Neutrophil (primary cell): ENCODE measurements at regions not wholly inside any gene's neighbourhood (a gene's known extent, or its start where the extent isn't known, plus 50 kb on each side); places are given as distances from the start of the nearest gene placed in this dataset.

Source experiments
- H3K27ac ChIP-seq: fragments of 200-600 bp; sonication (generic); 2 replicates; pipeline ENCODE4 v1.5.1; 2016; ENCODE audit warnings: mild to moderate bottlenecking, moderate library complexity
- H3K27me3 ChIP-seq: fragments of 200-600 bp; sonication (generic); 2 replicates; pipeline ENCODE4 v1.6.0; 2016; ENCODE audit warnings: mild to moderate bottlenecking
- H3K36me3 ChIP-seq: fragments of 200-600 bp; sonication (generic); 2 replicates; pipeline ENCODE4 v1.5.1; 2017
- H3K4me1 ChIP-seq, 2 experiments: fragments of 200-600 bp in 1 of 2; sonication (generic) in 1 of 2; 1 replicate in 1 of 2; 2 replicates in 1 of 2; pipeline versions ENCODE4 v1.5.1 to v1.6.1; 2013 to 2016; ENCODE audit warnings: low read depth in 1 of 2, low read length in 1 of 2, mild to moderate bottlenecking in 1 of 2, moderate library complexity in 1 of 2; ENCODE audit not compliant: control insufficient read depth in 1 of 2, insufficient read depth in 1 of 2
- H3K4me3 ChIP-seq, 2 experiments: fragments of 200-600 bp in 1 of 2; sonication (generic) in 1 of 2; 1 replicate in 1 of 2; 2 replicates in 1 of 2; pipeline ENCODE4 v1.5.1; 2013 to 2016; ENCODE audit warnings: low read depth in 1 of 2, low read length in 1 of 2, mild to moderate bottlenecking in 1 of 2, moderate library complexity in 1 of 2
- H3K9me3 ChIP-seq: fragments of 200-600 bp; sonication (generic); 2 replicates; pipeline ENCODE4 v1.5.1; 2016
- CTCF ChIP-seq: fragments of 200-600 bp; sonication (generic); IDR thresholded peaks from 2 replicates; pipeline ENCODE4 v1.5.1; 2016; ENCODE audit warnings: antibody characterized with exemption

DNA sequence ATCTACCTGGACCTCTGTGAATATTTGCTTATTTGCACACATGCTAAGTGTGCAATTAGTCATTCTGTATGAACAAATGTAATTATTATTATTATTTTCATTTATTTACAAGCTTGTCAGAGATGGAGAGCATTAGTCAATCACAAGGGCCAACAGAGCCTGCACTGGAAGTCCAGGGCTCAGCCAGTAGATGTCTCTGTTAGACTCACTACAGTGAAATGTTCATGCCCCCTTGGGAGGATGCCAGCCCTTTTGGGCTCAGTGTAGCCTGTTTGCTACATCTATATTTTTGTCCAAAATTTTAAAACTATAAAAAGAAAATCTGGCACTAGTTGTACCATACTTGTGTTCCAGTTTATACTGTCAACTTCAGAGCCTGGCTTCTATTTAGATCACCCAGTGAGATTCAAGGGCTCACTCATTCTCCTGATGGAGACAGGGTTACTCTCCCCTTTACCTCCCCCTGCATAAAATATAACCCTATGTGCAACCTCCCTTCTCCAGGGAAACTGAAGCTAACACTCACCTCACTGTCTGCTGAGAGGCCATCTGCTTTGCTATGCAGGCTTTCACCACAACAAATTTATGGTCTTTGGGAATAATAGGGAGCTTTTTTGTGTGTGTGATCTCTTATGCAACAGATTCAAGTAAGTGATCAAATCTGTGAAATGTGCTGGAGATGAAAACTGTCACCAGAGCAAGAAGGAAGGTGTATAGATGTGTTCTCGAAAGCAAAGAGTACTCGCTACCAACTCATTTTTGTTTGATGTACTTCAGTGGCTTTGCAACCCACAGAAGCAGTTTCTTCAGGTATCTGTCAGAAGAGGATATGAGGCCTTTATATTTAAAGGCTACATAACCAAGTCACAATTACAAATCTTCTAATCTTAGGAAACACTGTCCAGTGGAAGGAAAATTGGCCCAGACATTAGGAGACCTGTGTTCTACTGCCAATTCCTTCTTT, 99.9 kb upstream of the TLE4 start:
- Histone ChIP-seq H3K27ac (no peak overlapping the region), H3K4me3 (no peak overlapping the region), H3K9me3 (no peaks in the 10 kb centered on the region), H3K27me3 (no peaks in the 10 kb centered on the region), H3K4me1 (no peaks in the 10 kb centered on the region), H3K36me3 (no peaks in the 10 kb centered on the region)
- TF ChIP-seq CTCF: no peak

- no peak overlapping the region for H3K4me3 ChIP-seq
- H3K27me3 ChIP-seq: no peaks in the 10 kb centered on the region
- no peak overlapping the region for H3K27ac ChIP-seq
- no peak for TF ChIP-seq CTCF
- H3K9me3 ChIP-seq: no peaks in the 10 kb centered on the region
- no peaks in the 10 kb centered on the region for H3K36me3 ChIP-seq
- no peaks in the 10 kb centered on the region for H3K4me1 ChIP-seq
Measured at GRCh38 chr9:79473704-79474103, 98.1 kb upstream of the TLE4 start.

- H3K4me1 ChIP-seq: peaks cover 0 to 4% of the 10 kb centered on the region in 2 experiments
- no peaks in the 10 kb centered on the region for H3K36me3 ChIP-seq
- no peak for TF ChIP-seq CTCF
- H3K27me3 ChIP-seq: no peaks in the 10 kb centered on the region
- H3K27ac ChIP-seq: no peak overlapping the region
- no peaks in the 10 kb centered on the region for H3K9me3 ChIP-seq
- no peak overlapping the region for H3K4me3 ChIP-seq
Measured at GRCh38 chr9:79477241-79477840, 94.4 kb upstream of the TLE4 start.

- H3K4me3 ChIP-seq: no peak overlapping the region
- H3K27ac ChIP-seq: no peak overlapping the region
- H3K27me3 ChIP-seq: no peaks in the 10 kb centered on the region
- no peaks in the 10 kb centered on the region for H3K9me3 ChIP-seq
- H3K36me3 ChIP-seq: no peaks in the 10 kb centered on the region
- peaks cover 0 to 4% of the 10 kb centered on the region in 2 experiments for H3K4me1 ChIP-seq
- TF ChIP-seq CTCF: no peak
Measured at GRCh38 chr9:79477955-79478771, 93.6 kb upstream of the TLE4 start.

DNA sequence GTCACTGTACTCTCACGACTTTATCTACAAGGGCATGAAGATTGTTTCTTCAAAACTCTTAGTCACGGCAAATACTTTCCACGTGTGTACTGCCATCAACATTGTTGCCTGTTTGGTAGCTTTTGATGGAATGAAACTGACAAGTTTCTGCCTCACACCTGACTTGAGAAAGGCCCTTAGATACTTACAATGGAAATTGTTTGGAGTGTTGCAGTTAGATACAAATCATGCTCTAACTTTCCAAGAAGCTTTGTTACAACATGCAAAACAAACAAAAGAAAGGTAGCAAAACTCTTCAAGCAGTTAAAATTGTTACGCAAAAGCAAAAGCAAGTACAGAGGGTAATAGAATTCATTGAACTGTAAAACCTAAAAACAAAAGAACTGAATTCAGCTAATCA, 91.1 kb upstream of the TLE4 start:
- TF ChIP-seq CTCF: no peak
- no peaks in the 10 kb centered on the region for H3K36me3 ChIP-seq
- H3K9me3 ChIP-seq: no peaks in the 10 kb centered on the region
- H3K4me1 ChIP-seq: peaks cover 0 to 4% of the 10 kb centered on the region in 2 experiments
- no peaks in the 10 kb centered on the region for H3K27me3 ChIP-seq
- H3K4me3 ChIP-seq: no peak overlapping the region
- H3K27ac ChIP-seq: no peak overlapping the region
